GM19324 (cell line): ENCODE measurements at regions not wholly inside any gene's neighbourhood (a gene's known extent, or its start where the extent isn't known, plus 50 kb on each side); places are given as distances from the start of the nearest gene placed in this dataset.
"Not testable (repeated sequence)": the region's sequence is repeated elsewhere in the genome, so short reads cannot be mapped to it uniquely, and the experiment has no call there.

ENCODE experiments used
- ATAC-seq: cut with Tn5 transposase; IDR thresholded peaks from one replicate; pipeline ENCODE4 v1.9.1; 2021; ENCODE audit warnings: mild to moderate bottlenecking, moderate library complexity; ENCODE audit not compliant: unreplicated experiment, low FRiP score

GRCh38 chr5:87182649-87183048 lies 85.0 kb upstream of the RASA1 start:
- ATAC-seq = no peak

GRCh38 chr5:87183896-87184295 lies 83.8 kb upstream of the RASA1 start:
- ATAC-seq = no peak

GRCh38 chr5:87184605-87185004 lies 83.1 kb upstream of the RASA1 start:
- no peak for ATAC-seq

- no peak for ATAC-seq
Observed at GRCh38 chr5:87185838-87186237, 81.8 kb upstream of the RASA1 start.

- ATAC-seq = no peak
Observed at GRCh38 chr5:87188391-87188790, 79.3 kb upstream of the RASA1 start.

- ATAC-seq = no peak
Observed at GRCh38 chr5:87190041-87190440, 77.6 kb upstream of the RASA1 start.

- ATAC-seq = no peak
Observed at GRCh38 chr5:87190687-87191086, 77.0 kb upstream of the RASA1 start.

GRCh38 chr5:87191645-87192044 lies 76.0 kb upstream of the RASA1 start:
- no peak for ATAC-seq

- no peak for ATAC-seq
Observed at GRCh38 chr5:87195104-87195591, 72.5 kb upstream of the RASA1 start.

- ATAC-seq = no peak
Observed at GRCh38 chr5:87195616-87196015, 72.1 kb upstream of the RASA1 start.

- no peak for ATAC-seq
Observed at GRCh38 chr5:87198010-87198409, 69.7 kb upstream of the RASA1 start.

- not testable (repeated sequence) for ATAC-seq
Observed at GRCh38 chr5:87199246-87199645, 68.4 kb upstream of the RASA1 start.

GRCh38 chr5:87199704-87200103 lies 68.0 kb upstream of the RASA1 start:
- not testable (repeated sequence) for ATAC-seq

GRCh38 chr5:87210076-87210475 lies 57.6 kb upstream of the RASA1 start:
- ATAC-seq = no peak

- ATAC-seq = no peak
Observed at GRCh38 chr5:87210743-87211142, 56.9 kb upstream of the RASA1 start.

GRCh38 chr5:87211676-87212075 lies 56.0 kb upstream of the RASA1 start:
- ATAC-seq = no peak

GRCh38 chr5:87212183-87212582 lies 55.5 kb upstream of the RASA1 start:
- not testable (repeated sequence) for ATAC-seq

GRCh38 chr5:87217480-87217879 lies 50.2 kb upstream of the RASA1 start:
- ATAC-seq = not testable (repeated sequence)
